Erythroblast (primary cell): ENCODE measurements at regions not wholly inside any gene's neighbourhood (a gene's known extent, or its start where the extent isn't known, plus 50 kb on each side); places are given as distances from the start of the nearest gene placed in this dataset.

Experiments used
- GATA1 ChIP-seq: IDR thresholded peaks from 2 replicates; pipeline ENCODE4 v1.6.1; 2011; ENCODE audit warnings: low read depth, mild to moderate bottlenecking, control low read depth, low read length, moderate library complexity
- POLR2A ChIP-seq: IDR thresholded peaks from 2 replicates; pipeline ENCODE4 v1.6.1; 2011; ENCODE audit warnings: mild to moderate bottlenecking, low read length

DNA sequence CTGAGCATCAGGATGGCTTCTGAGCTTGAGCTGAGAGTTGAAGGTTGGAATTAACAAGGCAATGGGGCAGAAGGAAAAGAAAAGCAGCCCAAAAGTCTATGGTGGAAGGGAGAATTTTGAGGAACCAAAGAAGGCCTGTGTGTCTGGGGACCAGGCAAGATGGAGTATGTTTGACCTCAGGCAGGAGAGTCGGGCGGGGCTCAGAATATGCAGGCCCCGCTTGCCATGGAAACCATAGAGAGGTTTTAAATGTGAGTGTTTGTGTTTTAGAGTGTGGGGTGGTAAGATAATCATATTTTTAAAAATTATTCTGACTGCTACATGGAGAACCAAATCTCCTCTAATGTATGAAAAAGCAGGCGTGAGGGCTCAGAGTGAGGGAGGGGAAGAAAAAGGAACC, 174.0 kb upstream of the PPP2R2B start:
- TF ChIP-seq POLR2A (no peak), GATA1 (no peak)
